ENCODE measurements at regions not wholly inside any gene's neighbourhood (a gene's known extent, or its start where the extent isn't known, plus 50 kb on each side); places are given as distances from the start of the nearest gene placed in this dataset.

GRCh38 chr5:130260481-130260880, 356.2 kb downstream of the CHSY3 start:
- TF ChIP-seq EZH2phosphoT487 (IDR thresholded peaks at IDR 0.05) (no peak), EZH2 (IDR thresholded peaks at IDR 0.05) (no peak), CTCF (IDR thresholded peaks at IDR 0.05) (no peak)
- Histone ChIP-seq H3K4me2 (no peak overlapping the region), H3F3A (ENCODE audit: low read depth) (no peaks in the 10 kb centered on the region), H3K9ac (no peak overlapping the region), H3K27me3 (no peaks in the 10 kb centered on the region), H2AFZ (replicated peaks) (no peak overlapping the region), H3K4me1 (no peaks in the 10 kb centered on the region), H3K9me3 (ENCODE audit: low read depth) (no peaks in the 10 kb centered on the region), H3K36me3 (no peaks in the 10 kb centered on the region), H3K4me3 (no peak overlapping the region), H3K79me2 (ENCODE audit: low read depth) (no peaks in the 10 kb centered on the region), H4K20me1 (ENCODE audit: low read depth) (no peaks in the 10 kb centered on the region), H3K27ac (no peak overlapping the region)
- no peak for DNase-seq (ENCODE audit: low spot score)
- H3K4me3 Mint-ChIP-seq, result no peak overlapping the region
- no peak overlapping the region for H3K27ac Mint-ChIP-seq
- H3K4me1 Mint-ChIP-seq, result no peaks in the 10 kb centered on the region
- H3K9me3 Mint-ChIP-seq, result peaks cover 5% of the 10 kb centered on the region
- no peaks in the 10 kb centered on the region for H3K27me3 Mint-ChIP-seq (ENCODE audit: insufficient read depth, low read depth)
- no peaks in the 10 kb centered on the region for H3K36me3 Mint-ChIP-seq

- no peaks in the 10 kb centered on the region for H3K36me3 Mint-ChIP-seq
- Histone ChIP-seq H3K79me2 (ENCODE audit: low read depth) (no peaks in the 10 kb centered on the region), H3K4me3 (no peak overlapping the region), H4K20me1 (ENCODE audit: low read depth) (no peaks in the 10 kb centered on the region), H3F3A (ENCODE audit: low read depth) (no peaks in the 10 kb centered on the region), H3K36me3 (no peaks in the 10 kb centered on the region), H3K9me3 (ENCODE audit: low read depth) (no peaks in the 10 kb centered on the region), H3K4me1 (no peaks in the 10 kb centered on the region), H3K27ac (no peak overlapping the region), H3K9ac (no peak overlapping the region), H3K27me3 (no peaks in the 10 kb centered on the region), H2AFZ (replicated peaks) (no peak overlapping the region), H3K4me2 (no peak overlapping the region)
- TF ChIP-seq EZH2phosphoT487 (IDR thresholded peaks at IDR 0.05), result no peak
- TF ChIP-seq CTCF (IDR thresholded peaks at IDR 0.05), result no peak
- no peak for TF ChIP-seq EZH2 (IDR thresholded peaks at IDR 0.05)
- no peak overlapping the region for H3K27ac Mint-ChIP-seq
- no peaks in the 10 kb centered on the region for H3K27me3 Mint-ChIP-seq (ENCODE audit: insufficient read depth, low read depth)
- no peak for DNase-seq (ENCODE audit: low spot score)
- peaks cover 7% of the 10 kb centered on the region for H3K9me3 Mint-ChIP-seq
- no peak overlapping the region for H3K4me3 Mint-ChIP-seq
- H3K4me1 Mint-ChIP-seq, result no peaks in the 10 kb centered on the region
Observed at GRCh38 chr5:130251931-130252330, 347.7 kb downstream of the CHSY3 start.

GRCh38 chr5:130243641-130244040, 339.4 kb downstream of the CHSY3 start:
- Histone ChIP-seq H3K79me2 (ENCODE audit: low read depth) (no peaks in the 10 kb centered on the region), H2AFZ (replicated peaks) (no peak overlapping the region), H3K27me3 (no peaks in the 10 kb centered on the region), H3K4me1 (no peaks in the 10 kb centered on the region), H3K9ac (no peak overlapping the region), H3F3A (ENCODE audit: low read depth) (no peaks in the 10 kb centered on the region), H3K9me3 (ENCODE audit: low read depth) (no peaks in the 10 kb centered on the region), H4K20me1 (ENCODE audit: low read depth) (no peaks in the 10 kb centered on the region), H3K4me2 (no peak overlapping the region), H3K36me3 (no peaks in the 10 kb centered on the region), H3K4me3 (no peak overlapping the region), H3K27ac (no peak overlapping the region)
- Mint-ChIP-seq H3K36me3 (no peaks in the 10 kb centered on the region), H3K9me3 (no peaks in the 10 kb centered on the region), H3K4me3 (no peak overlapping the region), H3K4me1 (no peaks in the 10 kb centered on the region), H3K27me3 (ENCODE audit: insufficient read depth, low read depth) (no peaks in the 10 kb centered on the region), H3K27ac (no peak overlapping the region)
- TF ChIP-seq EZH2phosphoT487 (IDR thresholded peaks at IDR 0.05) (no peak), CTCF (IDR thresholded peaks at IDR 0.05) (peak; percentile 19)
- peak; percentile 13 for DNase-seq (ENCODE audit: low spot score)

GRCh38 chr5:130237721-130238120, 333.5 kb downstream of the CHSY3 start:
- TF ChIP-seq CTCF (IDR thresholded peaks at IDR 0.05), result no peak
- no peak overlapping the region for H3K9ac ChIP-seq
- Mint-ChIP-seq H3K27ac (no peak overlapping the region), H3K27me3 (ENCODE audit: insufficient read depth, low read depth) (peaks cover 2% of the 10 kb centered on the region), H3K36me3 (no peaks in the 10 kb centered on the region), H3K9me3 (no peaks in the 10 kb centered on the region), H3K4me1 (no peaks in the 10 kb centered on the region), H3K4me3 (no peak overlapping the region)
- no peaks in the 10 kb centered on the region for H3K79me2 ChIP-seq (ENCODE audit: low read depth)
- H4K20me1 ChIP-seq (ENCODE audit: low read depth), result no peaks in the 10 kb centered on the region
- DNase-seq (ENCODE audit: low spot score), result no peak
- H3F3A ChIP-seq (ENCODE audit: low read depth), result no peaks in the 10 kb centered on the region
- no peaks in the 10 kb centered on the region for H3K36me3 ChIP-seq
- H3K9me3 ChIP-seq (ENCODE audit: low read depth), result no peaks in the 10 kb centered on the region
- no peak overlapping the region for H3K27ac ChIP-seq
- H3K4me2 ChIP-seq, result no peak overlapping the region
- H3K4me1 ChIP-seq, result no peaks in the 10 kb centered on the region
- no peaks in the 10 kb centered on the region for H3K27me3 ChIP-seq
- no peak overlapping the region for H2AFZ ChIP-seq (replicated peaks)
- H3K4me3 ChIP-seq, result no peak overlapping the region

Measured in neural progenitor cell (in vitro differentiated cells).